ENCODE measurements at regions not wholly inside any gene's neighbourhood (a gene's known extent, or its start where the extent isn't known, plus 50 kb on each side); places are given as distances from the start of the nearest gene placed in this dataset.

- TF ChIP-seq POLR2A (IDR thresholded peaks at IDR 0.05) = no peak
- TF ChIP-seq, protein P1, sequence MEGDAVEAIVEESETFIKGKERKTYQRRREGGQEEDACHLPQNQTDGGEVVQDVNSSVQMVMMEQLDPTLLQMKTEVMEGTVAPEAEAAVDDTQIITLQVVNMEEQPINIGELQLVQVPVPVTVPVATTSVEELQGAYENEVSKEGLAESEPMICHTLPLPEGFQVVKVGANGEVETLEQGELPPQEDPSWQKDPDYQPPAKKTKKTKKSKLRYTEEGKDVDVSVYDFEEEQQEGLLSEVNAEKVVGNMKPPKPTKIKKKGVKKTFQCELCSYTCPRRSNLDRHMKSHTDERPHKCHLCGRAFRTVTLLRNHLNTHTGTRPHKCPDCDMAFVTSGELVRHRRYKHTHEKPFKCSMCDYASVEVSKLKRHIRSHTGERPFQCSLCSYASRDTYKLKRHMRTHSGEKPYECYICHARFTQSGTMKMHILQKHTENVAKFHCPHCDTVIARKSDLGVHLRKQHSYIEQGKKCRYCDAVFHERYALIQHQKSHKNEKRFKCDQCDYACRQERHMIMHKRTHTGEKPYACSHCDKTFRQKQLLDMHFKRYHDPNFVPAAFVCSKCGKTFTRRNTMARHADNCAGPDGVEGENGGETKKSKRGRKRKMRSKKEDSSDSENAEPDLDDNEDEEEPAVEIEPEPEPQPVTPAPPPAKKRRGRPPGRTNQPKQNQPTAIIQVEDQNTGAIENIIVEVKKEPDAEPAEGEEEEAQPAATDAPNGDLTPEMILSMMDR (IDR thresholded peaks at IDR 0.05) = no peak
Observed at GRCh38 chr5:163826201-163826600, 320.8 kb downstream of the MAT2B start.
